SU-DHL-6 (cell line): ENCODE measurements at regions not wholly inside any gene's neighbourhood (a gene's known extent, or its start where the extent isn't known, plus 50 kb on each side); places are given as distances from the start of the nearest gene placed in this dataset.

Experiments
- EZH2phosphoT487 ChIP-seq: fragments of 200-600 bp; sonication (generic), shearing (Covaris generic); conservative IDR thresholded peaks from 2 replicates; pipeline ENCODE4 v1.6.1; 2018; ENCODE audit warnings: mild to moderate bottlenecking, antibody characterized with exemption, low read length, moderate library complexity, mixed read lengths
- TF ChIP-seq, protein P1 (sequence below): fragments of 200-600 bp; sonication (generic); IDR thresholded peaks from one replicate; pipeline ENCODE4 v1.5.1; 2017; ENCODE audit warnings: antibody characterized with exemption, mild to moderate bottlenecking, low read length, moderate library complexity; ENCODE audit not compliant: insufficient read depth, poor library complexity, severe bottlenecking

DNA sequence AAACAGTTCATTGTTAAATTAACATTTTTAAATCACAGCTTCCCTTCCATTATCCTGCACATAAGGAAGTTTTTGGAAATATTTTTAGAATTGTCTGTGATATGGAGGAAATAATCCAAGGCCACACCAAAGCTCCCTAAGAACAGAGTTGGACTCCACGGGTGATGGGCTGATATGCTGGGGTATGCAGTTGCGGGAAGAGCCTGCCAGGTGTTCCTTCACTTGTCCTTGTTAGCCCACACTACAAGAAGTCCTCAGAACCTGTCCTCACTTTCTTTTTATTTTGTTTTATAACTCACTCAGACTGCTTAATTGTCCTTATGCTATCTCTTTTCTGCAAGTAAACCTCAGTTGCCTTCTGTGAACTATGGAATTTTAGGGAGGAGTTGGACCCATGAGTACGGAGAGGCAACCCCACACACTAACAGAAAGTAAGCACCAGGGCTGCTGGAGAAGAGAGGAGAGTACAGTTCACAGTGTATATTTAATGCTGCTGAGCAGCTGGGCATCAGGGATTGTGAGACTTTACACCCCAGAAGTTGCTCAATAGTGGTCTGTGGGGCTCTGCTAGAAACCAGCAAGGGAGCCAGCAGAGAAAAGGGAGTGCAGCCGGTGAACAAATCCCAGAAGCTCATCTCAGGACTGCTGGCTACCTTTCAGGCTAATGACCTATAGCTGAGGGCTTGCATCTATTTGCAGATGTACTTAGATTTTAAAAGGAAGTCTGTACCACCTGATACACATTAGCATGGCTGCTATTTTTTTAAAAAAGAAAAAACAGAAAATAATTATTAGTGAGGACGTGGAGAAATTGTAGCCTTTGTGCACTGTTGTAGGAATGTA, 64.6 kb upstream of the FOXN2 start:
- TF ChIP-seq EZH2phosphoT487, result no peak
- TF ChIP-seq, protein P1, sequence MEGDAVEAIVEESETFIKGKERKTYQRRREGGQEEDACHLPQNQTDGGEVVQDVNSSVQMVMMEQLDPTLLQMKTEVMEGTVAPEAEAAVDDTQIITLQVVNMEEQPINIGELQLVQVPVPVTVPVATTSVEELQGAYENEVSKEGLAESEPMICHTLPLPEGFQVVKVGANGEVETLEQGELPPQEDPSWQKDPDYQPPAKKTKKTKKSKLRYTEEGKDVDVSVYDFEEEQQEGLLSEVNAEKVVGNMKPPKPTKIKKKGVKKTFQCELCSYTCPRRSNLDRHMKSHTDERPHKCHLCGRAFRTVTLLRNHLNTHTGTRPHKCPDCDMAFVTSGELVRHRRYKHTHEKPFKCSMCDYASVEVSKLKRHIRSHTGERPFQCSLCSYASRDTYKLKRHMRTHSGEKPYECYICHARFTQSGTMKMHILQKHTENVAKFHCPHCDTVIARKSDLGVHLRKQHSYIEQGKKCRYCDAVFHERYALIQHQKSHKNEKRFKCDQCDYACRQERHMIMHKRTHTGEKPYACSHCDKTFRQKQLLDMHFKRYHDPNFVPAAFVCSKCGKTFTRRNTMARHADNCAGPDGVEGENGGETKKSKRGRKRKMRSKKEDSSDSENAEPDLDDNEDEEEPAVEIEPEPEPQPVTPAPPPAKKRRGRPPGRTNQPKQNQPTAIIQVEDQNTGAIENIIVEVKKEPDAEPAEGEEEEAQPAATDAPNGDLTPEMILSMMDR, result no peak
